GM18507 (cell line): ENCODE measurements at regions not wholly inside any gene's neighbourhood (a gene's known extent, or its start where the extent isn't known, plus 50 kb on each side); places are given as distances from the start of the nearest gene placed in this dataset.
"Not testable (repeated sequence)": the region's sequence is repeated elsewhere in the genome, so short reads cannot be mapped to it uniquely, and the experiment has no call there.

Source experiments
- DNase-seq: peaks from one replicate; pipeline ENCODE4 v3.0.0; 2011; ENCODE audit warnings: low read depth; ENCODE audit not compliant: insufficient read length; ENCODE audit errors: extremely low spot score
- FAIRE-seq: peaks from 2 replicates; lab custom pipeline; 2011; peaks lifted over from hg19 to GRCh38; lab: Jason Lieb, UNC

DNA sequence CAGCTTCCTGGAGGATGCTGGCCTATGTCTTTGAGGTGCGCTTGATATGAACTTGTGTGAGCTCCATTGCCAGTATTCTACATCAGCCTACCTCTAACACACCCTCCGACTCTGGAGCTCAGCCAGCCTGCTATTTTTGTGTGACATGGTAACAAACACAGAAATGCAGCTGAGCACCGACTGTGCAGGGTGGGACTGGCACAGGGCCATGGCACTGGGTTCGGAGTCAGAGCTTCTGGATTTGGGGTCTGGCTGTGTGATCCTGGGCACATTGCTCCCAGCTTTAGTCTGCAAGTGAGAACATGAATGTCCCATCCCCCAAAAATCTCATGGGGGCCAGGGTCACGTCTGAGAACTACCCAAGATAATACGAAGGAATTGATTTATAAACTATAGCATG is 257.2 kb upstream of the CTBP2 start:
- DNase-seq: no peak

DNA sequence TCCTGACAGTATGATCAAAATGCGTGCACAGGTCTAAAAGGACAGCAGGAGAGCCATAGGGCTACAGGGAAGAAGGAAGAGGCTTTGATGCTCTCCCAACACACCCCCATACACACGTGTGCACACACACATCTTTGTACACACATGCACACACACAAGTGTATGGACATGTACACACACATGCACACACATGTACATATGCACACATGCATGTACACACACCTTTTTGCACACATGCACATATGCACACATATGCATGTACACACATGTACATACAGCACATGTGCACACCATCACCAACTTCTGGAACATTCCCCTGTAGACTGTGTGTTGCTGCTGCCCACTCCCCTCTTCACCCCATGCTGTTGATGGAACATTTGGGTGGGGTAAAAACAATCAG is 255.6 kb upstream of the CTBP2 start:
- DNase-seq (no peak), FAIRE-seq (no peak)

More for the DNA sequence above, 257.2 kb upstream of the CTBP2 start:
- FAIRE-seq: no peak

DNA sequence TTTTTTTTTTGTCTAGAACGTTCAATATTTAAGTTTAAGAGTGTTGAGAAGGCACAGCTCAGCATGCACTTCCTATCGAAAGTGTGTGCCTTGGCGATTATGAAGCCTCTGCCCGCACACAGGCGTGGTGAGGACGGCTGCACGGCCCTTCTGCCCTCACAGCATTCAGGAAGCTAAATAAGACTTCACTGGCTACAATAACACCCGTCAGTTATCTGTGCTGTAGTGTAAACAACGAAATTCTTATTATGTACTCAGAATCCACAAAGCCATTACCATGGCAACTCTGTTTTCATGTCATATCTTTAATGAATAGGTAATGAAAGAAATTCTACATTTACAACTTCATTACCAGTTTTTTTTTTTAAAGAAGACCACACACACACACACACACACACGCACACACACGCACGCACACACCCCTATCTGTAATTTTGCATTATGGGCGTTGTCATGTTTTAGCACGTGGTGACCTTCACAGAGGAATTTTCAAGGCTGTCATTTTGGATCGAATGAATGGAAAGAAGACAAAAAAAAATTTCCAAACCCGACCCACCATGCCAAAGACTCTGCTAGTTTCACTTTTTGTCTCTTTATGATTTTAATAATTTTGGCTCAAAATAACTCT is 254.8 kb upstream of the CTBP2 start:
- FAIRE-seq: no peak
- DNase-seq: no peak

DNA sequence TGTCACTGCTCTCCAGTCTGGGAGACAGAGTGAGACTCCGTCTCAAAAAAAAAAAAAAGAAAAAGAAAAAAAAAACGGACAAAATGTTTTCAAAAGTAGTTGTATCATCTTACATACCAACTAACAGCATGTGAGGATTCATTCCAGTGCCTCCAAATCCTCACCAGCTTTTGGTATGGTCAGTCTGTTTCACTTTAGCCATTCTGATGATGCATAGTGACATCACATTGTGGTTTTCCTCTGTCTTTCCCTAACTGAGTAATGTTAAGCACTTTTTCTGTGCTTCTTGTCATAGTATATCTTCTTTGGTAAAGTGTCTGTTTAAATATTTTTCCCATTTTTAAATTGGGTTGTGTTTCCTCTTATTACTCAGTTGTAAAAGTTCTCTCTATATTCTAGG is 251.4 kb upstream of the CTBP2 start:
- no peak for FAIRE-seq
- no peak for DNase-seq

DNA sequence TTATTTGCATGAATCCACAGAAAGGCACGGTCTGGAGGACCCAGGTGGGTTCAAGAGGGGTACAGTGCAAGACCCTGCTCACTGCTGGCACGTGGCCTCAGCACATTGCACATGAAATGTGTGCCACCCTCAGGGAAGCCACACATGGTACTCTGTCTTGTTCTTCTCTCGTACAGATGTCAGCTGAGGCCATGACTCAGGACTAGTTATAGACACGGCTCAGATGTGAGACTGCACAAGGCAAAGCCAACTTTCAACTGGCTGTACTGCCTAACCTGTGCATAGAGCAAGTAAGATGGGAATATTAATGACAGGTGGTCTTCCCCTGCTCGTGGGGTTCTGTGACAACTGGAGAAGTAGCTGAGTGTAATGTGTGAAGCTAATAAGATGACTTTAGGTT is 249.4 kb upstream of the CTBP2 start:
- no peak for FAIRE-seq
- DNase-seq: no peak

DNA sequence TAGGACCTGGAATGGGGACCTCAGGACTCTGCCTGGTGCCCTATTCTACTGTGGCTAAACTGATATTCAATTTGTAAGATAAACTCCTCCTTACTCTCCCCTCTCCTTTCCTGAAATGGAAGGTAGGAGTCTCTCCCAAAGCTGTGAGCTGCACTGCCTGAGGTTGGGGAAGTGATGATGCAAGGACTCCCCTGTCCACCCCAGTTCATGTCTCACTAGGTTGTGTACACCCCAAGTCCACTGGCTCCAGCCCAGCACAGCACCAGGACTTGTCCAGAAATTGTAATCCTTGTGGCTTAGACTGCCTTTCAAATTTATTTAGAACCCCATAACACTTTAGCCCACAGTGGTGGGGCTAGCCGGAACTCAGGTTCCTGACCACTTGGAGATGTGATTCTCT is 247.2 kb upstream of the CTBP2 start:
- FAIRE-seq (no peak), DNase-seq (no peak)

DNA sequence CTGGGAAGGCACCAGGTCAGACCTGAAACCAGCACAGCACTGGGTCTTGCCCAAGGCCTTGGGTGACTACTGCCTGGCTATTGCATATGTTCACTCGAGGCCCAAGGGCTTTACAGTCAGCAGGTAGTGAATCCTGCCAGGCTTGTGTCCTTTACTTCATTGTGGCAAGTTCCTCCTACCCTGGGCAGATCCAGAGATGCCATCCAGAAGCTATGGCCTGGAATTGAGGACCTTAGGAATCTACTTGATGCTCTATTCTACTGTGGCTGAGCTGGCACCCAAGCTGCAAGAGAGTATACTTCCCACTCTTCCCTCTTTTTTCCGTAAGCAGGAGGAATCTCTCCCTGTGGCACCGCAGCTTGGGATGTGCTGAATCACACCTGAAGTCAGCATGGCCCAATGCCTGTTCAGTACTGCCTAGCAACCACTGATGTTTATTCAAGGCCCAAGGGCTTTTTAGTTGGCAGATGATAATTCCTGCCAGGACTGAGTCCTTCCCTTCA is 246.7 kb upstream of the CTBP2 start:
- no peak for DNase-seq
- no peak for FAIRE-seq

DNA sequence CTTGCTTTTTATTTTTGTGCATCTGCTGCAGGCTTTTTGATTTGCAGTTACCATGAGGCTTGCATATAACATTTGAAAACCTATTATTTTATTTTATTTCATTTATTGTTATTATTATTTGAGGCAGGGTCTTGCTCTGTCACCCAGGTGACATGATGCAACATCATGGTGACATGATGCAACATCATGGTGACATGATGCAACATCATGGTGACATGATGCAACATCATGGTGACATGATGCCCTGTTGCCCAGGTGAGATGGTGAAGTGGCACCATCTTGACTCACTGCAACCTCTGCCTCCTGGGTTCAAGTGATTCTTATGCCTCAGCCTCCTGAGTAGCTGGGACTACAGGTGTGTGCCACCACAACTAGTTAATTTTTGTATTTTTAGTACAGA is 244.5 kb upstream of the CTBP2 start:
- not testable (repeated sequence) for DNase-seq, FAIRE-seq

DNA sequence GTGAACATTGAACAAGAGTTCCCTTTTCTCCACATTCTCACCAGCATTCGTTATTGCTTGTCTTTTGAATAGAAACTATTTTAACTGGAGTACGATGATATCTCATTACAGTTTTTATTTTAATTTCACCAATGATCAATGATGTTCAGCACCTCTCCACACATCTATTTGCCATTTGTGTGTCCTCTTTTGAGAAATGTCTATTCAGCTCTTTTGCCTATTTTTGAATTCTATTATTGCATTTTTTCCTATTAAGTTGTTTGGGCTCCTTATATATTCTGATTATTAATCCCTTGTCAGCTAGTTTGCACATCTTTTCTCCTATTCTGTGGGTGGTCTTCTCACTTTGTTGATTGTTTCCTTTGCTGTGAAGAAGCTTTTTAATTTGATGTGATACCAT is 241.1 kb upstream of the CTBP2 start:
- no peak for DNase-seq
- no peak for FAIRE-seq

DNA sequence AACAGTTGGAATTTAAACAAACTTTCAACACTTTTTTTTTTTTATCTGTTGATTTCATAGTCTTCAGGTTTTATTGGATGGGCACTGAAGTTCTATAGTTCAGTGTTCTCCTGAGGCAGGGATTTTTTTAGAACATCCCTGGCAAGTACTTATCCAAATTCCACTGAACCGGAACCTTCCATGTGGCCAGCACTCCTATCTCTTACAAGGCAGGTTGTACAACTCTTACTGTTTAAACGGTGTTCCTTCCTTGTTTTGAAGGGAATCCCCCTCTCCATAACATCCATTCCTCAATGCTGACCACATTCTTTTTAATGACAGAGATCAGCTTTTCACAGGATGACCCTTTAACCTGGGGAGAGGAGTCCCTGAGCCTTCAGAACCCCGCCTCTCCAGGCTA is 238.9 kb upstream of the CTBP2 start:
- DNase-seq (no peak), FAIRE-seq (no peak)

DNA sequence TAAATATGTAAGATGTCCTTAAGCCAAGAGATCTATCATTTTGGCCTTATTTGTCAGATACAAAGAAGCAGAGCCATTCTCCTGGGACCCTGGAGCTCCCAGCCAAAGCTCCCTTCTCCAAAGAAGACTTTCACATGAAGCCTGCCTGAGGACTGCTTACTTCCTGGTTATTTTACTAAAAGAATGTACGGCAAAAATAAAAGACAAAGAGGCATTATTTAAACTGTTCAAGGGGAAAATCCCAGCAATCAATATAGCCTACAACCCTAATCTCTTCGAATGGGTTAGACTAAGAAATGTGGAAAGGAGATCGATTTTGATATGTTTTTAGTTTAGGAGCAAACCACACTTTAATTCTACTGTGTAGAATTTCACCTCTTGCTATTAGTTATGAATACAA is 237.9 kb upstream of the CTBP2 start:
- FAIRE-seq (no peak), DNase-seq (no peak)

DNA sequence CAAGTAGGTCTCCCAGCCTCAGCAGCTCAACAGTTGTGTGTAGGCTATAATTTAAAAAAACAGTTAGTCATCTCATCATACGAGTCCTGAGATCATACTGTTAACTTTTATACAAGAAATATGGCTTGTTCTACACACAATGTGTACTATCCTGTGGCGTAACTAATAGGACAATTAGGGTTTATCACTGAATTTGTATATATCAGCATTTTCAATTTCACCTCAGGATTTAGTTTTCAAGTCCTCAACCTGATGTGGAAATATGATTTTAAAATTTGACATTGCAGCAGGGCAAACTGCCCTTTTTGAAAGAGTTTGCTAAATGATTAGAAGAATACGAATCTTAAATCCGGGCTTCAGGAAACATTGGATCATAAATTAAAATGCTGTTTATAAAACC is 237.2 kb upstream of the CTBP2 start:
- FAIRE-seq (no peak), DNase-seq (no peak)

DNA sequence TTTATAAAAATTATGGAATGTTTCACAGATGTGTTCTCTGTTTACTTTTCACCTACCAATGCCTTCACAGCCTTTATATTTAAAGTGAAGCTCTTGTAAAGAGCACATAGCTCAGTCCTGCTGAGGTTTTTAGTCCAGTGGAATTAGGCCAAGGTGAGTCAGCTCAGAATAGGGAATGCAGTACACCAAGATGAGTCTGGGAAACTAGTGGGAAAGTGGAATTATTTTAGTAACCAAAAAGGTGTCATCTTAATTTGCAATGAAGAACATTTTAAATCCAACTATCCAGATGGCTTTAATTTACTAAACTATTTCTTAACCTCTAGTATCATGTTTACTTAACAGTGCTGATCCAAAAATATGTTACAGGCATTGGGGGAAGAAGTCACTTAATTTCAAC is 236.3 kb upstream of the CTBP2 start:
- no peak for FAIRE-seq
- no peak for DNase-seq

DNA sequence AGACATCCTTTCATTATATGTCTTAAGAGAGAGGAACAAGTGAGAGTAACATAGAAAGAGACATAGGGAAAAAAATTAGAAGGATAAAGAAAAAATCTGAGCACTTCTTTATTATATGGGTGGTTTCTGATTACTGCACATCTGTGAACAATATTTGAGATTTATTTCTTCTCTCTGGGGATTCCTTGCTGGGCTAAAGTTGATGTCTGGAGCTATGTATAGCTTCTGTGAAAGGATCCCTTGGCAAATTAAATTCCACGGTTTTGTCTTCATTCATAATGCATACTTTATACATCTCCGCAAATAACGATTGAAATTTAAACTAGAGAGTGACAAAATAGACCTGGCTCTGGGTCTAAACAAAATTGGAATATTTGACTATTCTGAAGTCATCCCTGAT is 232.2 kb upstream of the CTBP2 start:
- no peak for FAIRE-seq
- DNase-seq: no peak

DNA sequence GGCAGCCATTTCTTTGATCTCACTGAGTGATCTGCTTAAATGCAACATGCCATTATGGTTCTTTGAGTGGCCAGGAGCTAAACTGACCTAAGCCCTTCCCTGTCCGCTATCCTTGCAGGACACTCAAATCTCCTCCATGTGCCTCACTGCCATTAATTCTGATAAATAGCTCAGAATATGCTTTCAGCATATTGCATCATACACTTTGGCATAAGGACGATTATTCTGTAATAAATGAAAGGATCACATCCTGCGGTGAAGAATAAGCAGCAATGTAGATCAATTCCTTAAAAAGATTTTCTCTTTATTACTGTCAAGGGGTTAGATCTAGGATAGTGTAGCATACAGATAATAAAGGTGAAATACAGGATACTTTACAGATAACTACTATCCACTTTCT is 231.8 kb upstream of the CTBP2 start:
- FAIRE-seq: no peak
- no peak for DNase-seq

DNA sequence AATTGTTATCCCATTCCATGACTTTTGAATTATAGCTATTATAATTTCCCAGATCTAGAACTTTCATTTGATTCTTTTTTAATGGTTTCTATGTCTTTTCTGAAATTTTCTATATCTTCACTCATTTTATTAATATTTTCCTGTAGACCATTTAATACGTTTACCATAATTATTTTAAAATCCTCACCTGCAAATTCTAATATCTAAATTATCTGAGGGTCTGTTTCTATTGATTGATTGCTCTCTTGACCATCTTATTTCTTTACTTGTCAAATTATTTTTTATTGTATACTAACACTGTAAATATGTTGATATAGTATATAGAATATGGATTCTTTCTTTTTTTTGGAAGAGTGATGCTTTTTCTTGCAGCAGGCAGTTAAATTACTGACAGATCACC is 229.3 kb upstream of the CTBP2 start:
- DNase-seq (no peak), FAIRE-seq (no peak)

DNA sequence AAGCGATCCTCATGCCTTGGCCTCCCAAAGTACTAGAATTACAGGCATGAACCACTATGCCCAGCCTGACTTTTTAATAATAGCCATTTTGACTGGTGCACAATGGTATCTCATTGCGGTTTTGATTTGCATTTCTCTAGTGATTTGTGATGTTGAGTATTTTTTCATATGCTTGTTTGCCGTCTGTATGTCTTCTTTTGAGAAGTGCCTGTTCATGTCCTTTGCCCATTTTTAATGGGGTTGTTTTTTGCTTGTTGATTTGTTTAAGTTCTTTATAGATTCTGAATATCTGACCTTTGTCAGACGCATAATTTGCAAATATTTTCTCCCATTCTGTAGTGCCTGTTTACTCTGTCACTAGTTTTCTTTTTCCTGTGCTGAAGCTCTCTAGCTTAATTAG is 219.2 kb upstream of the CTBP2 start:
- FAIRE-seq: no peak
- DNase-seq: no peak

DNA sequence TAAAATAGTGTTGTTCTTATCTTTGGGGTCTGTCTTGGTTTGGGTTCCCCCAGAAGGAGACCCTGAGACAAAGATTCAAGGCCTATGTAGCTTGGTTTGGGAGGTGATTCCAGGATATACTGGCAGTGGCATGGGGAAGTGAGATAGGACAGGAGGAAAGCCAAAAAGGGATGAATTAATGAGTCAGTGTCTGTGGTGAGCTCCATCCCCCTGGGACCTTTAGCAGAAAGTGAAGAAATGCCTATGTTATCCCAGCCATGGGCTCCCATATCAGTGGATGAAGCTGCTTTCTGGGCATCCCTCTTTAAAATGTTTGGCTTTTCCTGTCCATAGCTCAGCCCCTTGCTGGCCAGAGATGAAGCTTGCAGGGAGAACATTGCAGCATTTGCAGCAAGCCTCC is 217.0 kb upstream of the CTBP2 start:
- no peak for FAIRE-seq
- no peak for DNase-seq

DNA sequence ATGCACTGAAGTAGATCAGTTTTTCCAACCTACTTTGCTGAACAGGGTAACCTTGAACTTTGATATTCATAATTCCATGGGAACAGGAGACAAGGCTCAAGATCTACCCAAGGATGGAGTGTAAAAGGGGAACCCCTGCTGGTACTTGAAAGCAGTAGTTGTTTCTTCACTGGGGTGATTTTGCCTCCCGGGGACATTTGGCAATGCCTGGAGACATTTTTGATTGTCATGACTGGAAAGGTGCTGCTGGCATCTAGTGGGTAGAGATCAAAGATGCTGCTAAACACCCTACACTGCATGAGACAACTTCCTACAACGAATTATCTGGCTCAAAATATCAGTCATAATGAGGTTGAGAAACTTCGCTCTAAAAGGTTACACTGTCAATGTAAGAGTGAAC is 214.8 kb upstream of the CTBP2 start:
- no peak for FAIRE-seq

DNA sequence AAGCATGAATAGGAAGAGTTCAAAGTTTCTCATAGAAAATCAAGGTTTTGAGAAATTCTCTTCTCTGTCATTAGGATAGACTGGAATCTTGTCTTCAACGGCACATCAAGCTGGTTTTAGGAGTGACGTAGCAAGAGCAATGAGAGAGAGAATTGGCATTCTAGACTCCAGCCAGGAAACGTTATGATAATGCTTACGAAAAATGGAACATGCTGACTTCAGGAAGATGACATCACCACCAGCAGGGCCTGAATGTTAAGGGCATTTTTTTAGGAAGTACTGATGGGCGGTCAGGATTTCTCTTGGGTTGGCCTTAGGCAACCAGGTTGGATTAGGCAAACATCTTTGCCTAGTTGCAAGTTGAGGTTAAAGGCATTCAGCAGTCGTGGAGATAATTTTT is 213.2 kb upstream of the CTBP2 start:
- no peak for DNase-seq
- FAIRE-seq: no peak

More for the DNA sequence above, 214.8 kb upstream of the CTBP2 start:
- no peak for DNase-seq

DNA sequence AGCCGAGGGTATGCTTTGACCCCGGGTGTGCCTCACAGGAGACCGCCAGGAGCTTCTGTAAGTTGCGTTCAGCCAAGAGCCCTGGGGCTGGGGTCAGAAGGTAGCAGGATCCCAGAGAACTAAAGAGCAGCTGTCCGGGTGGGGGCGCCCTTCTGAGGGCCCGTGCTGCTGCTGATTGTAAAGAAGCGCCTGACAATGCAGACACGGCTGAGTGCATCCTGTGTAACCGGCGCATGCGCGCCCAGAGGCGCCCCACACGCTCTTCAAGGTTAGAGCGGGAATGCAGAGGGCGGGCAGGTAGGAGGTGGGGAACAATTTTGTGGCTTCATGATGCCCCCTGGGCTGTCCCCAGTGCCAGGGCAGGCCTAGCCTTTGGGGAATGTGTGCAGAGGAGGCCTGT is 210.2 kb upstream of the CTBP2 start:
- DNase-seq (no peak), FAIRE-seq (no peak)
